ENCODE measurements at regions not wholly inside any gene's neighbourhood (a gene's known extent, or its start where the extent isn't known, plus 50 kb on each side); places are given as distances from the start of the nearest gene placed in this dataset.

- TF ChIP-seq EZH2 (IDR thresholded peaks at IDR 0.05; ENCODE audit: low read length, unreplicated experiment) (no peak), CTCF (conservative IDR thresholded peaks at IDR 0.05; ENCODE audit: low read depth, low read length) (no peak)
Observed at GRCh38 chr6:143601504-143601903, 76.3 kb upstream of the PHACTR2 start.
